GM08714 (cell line): ENCODE measurements at regions not wholly inside any gene's neighbourhood (a gene's known extent, or its start where the extent isn't known, plus 50 kb on each side); places are given as distances from the start of the nearest gene placed in this dataset.
"Not testable (repeated sequence)": the region's sequence is repeated elsewhere in the genome, so short reads cannot be mapped to it uniquely, and the experiment has no call there.

Experiments used
- H3K4me3 ChIP-seq: fragments of 200-500 bp; sonication (Bioruptor generic); 2 replicates; pipeline ENCODE4 v1.5.1; 2014; ENCODE audit warnings: mild to moderate bottlenecking, low read length, inconsistent platforms
- ZNF274 ChIP-seq: IDR thresholded peaks from 2 replicates; pipeline ENCODE4 v1.6.1; 2012; ENCODE audit warnings: mild to moderate bottlenecking, low read depth, low read length

- no peak for TF ChIP-seq ZNF274
- no peak overlapping the region for H3K4me3 ChIP-seq
Measured at GRCh38 chr6:169982461-169983386, 231.3 kb downstream of the ERMARD start.

- TF ChIP-seq ZNF274: no peak
- no peak overlapping the region for H3K4me3 ChIP-seq
Measured at GRCh38 chr6:169981969-169982368, 230.5 kb downstream of the ERMARD start.

- no peak for TF ChIP-seq ZNF274
- no peak overlapping the region for H3K4me3 ChIP-seq
Measured at GRCh38 chr6:169981568-169981967, 230.1 kb downstream of the ERMARD start.

GRCh38 chr6:169980826-169981450, 229.5 kb downstream of the ERMARD start:
- no peak for TF ChIP-seq ZNF274
- H3K4me3 ChIP-seq: no peak overlapping the region

- no peak for TF ChIP-seq ZNF274
- no peak overlapping the region for H3K4me3 ChIP-seq
Measured at GRCh38 chr6:169979873-169980432, 228.5 kb downstream of the ERMARD start.

GRCh38 chr6:169978615-169979161, 227.3 kb downstream of the ERMARD start:
- TF ChIP-seq ZNF274: no peak
- no peak overlapping the region for H3K4me3 ChIP-seq

GRCh38 chr6:169977434-169978265, 226.2 kb downstream of the ERMARD start:
- TF ChIP-seq ZNF274: no peak
- no peak overlapping the region for H3K4me3 ChIP-seq

GRCh38 chr6:169976301-169977081, 225.1 kb downstream of the ERMARD start:
- no peak for TF ChIP-seq ZNF274
- H3K4me3 ChIP-seq: no peak overlapping the region

- no peak for TF ChIP-seq ZNF274
- H3K4me3 ChIP-seq: no peak overlapping the region
Measured at GRCh38 chr6:169975701-169976100, 224.3 kb downstream of the ERMARD start.

GRCh38 chr6:169975286-169975685, 223.9 kb downstream of the ERMARD start:
- H3K4me3 ChIP-seq: no peak overlapping the region
- no peak for TF ChIP-seq ZNF274

- no peak overlapping the region for H3K4me3 ChIP-seq
- no peak for TF ChIP-seq ZNF274
Measured at GRCh38 chr6:169974663-169975062, 223.2 kb downstream of the ERMARD start.

- H3K4me3 ChIP-seq: not testable (repeated sequence)
Measured at GRCh38 chr6:169973588-169974467, 222.4 kb downstream of the ERMARD start.
